ENCODE measurements at regions not wholly inside any gene's neighbourhood (a gene's known extent, or its start where the extent isn't known, plus 50 kb on each side); places are given as distances from the start of the nearest gene placed in this dataset.

GRCh38 chr2:15092181-15092580, 459.7 kb downstream of the LRATD1 start:
- TF ChIP-seq CTCF (IDR thresholded peaks at IDR 0.05; ENCODE audit: unreplicated experiment), result no peak
- POLR2A ChIA-PET, result no interaction called here
- Mint-ChIP-seq H3K36me3 (ENCODE audit: insufficient read depth, unreplicated experiment) (no peaks in the 10 kb centered on the region), H3K4me1 (ENCODE audit: insufficient read depth, unreplicated experiment) (no peaks in the 10 kb centered on the region), H3K4me3 (ENCODE audit: unreplicated experiment) (no peak overlapping the region), H3K9me3 (ENCODE audit: unreplicated experiment) (no peaks in the 10 kb centered on the region), H3K27ac (ENCODE audit: low read depth, unreplicated experiment) (no peak overlapping the region), H3K27me3 (ENCODE audit: insufficient read depth, unreplicated experiment) (no peaks in the 10 kb centered on the region)
- intact Hi-C loops (cut with micrococcal nuclease), result no loop called here
- no TSS peak for BruUV-seq (replicated peaks)
- CTCF ChIA-PET, result interaction anchor here (0.6 to 1.2 kb wide), 2 partner anchors 11 to 675 kb away, joined by 3 to 4 read pairs; no protein-coding TSS in a partner anchor
- no peak for DNase-seq (ENCODE audit: unreplicated experiment)

GRCh38 chr2:15092691-15093090, 460.2 kb downstream of the LRATD1 start:
- Mint-ChIP-seq H3K4me1 (ENCODE audit: insufficient read depth, unreplicated experiment) (no peaks in the 10 kb centered on the region), H3K9me3 (ENCODE audit: unreplicated experiment) (no peaks in the 10 kb centered on the region), H3K27ac (ENCODE audit: low read depth, unreplicated experiment) (no peak overlapping the region), H3K4me3 (ENCODE audit: unreplicated experiment) (no peak overlapping the region), H3K36me3 (ENCODE audit: insufficient read depth, unreplicated experiment) (no peaks in the 10 kb centered on the region), H3K27me3 (ENCODE audit: insufficient read depth, unreplicated experiment) (no peaks in the 10 kb centered on the region)
- peak; percentile 36 for DNase-seq (ENCODE audit: unreplicated experiment)
- no TSS peak for BruUV-seq (replicated peaks)
- intact Hi-C loops (cut with micrococcal nuclease), result no loop called here
- TF ChIP-seq CTCF (IDR thresholded peaks at IDR 0.05; ENCODE audit: unreplicated experiment), result no peak
- ChIA-PET POLR2A (no interaction called here), CTCF (interaction anchor here (0.6 to 0.7 kb wide), 3 partner anchors 25 to 675 kb away, joined by 3 read pairs; no protein-coding TSS in a partner anchor)

GRCh38 chr2:15094161-15094560, 461.6 kb downstream of the LRATD1 start:
- CTCF ChIA-PET, result no interaction called here
- no peaks in the 10 kb centered on the region for H3K36me3 Mint-ChIP-seq (ENCODE audit: insufficient read depth, unreplicated experiment)
- POLR2A ChIA-PET, result no interaction called here
- no TSS peak for BruUV-seq (replicated peaks)
- intact Hi-C loops (cut with micrococcal nuclease), result no loop called here
- H3K27ac Mint-ChIP-seq (ENCODE audit: low read depth, unreplicated experiment), result no peak overlapping the region
- no peak overlapping the region for H3K4me3 Mint-ChIP-seq (ENCODE audit: unreplicated experiment)
- no peaks in the 10 kb centered on the region for H3K27me3 Mint-ChIP-seq (ENCODE audit: insufficient read depth, unreplicated experiment)
- DNase-seq (ENCODE audit: unreplicated experiment), result no peak
- H3K9me3 Mint-ChIP-seq (ENCODE audit: unreplicated experiment), result no peaks in the 10 kb centered on the region
- TF ChIP-seq CTCF (IDR thresholded peaks at IDR 0.05; ENCODE audit: unreplicated experiment), result no peak
- no peaks in the 10 kb centered on the region for H3K4me1 Mint-ChIP-seq (ENCODE audit: insufficient read depth, unreplicated experiment)

GRCh38 chr2:15096873-15097272, 464.3 kb downstream of the NBAS start:
- ChIA-PET CTCF (no interaction called here), POLR2A (no interaction called here)
- Mint-ChIP-seq H3K4me3 (ENCODE audit: unreplicated experiment) (no peak overlapping the region), H3K9me3 (ENCODE audit: unreplicated experiment) (no peaks in the 10 kb centered on the region), H3K36me3 (ENCODE audit: insufficient read depth, unreplicated experiment) (no peaks in the 10 kb centered on the region), H3K27ac (ENCODE audit: low read depth, unreplicated experiment) (no peak overlapping the region), H3K27me3 (ENCODE audit: insufficient read depth, unreplicated experiment) (no peaks in the 10 kb centered on the region), H3K4me1 (ENCODE audit: insufficient read depth, unreplicated experiment) (no peaks in the 10 kb centered on the region)
- BruUV-seq (replicated peaks), result no TSS peak
- DNase-seq (ENCODE audit: unreplicated experiment), result no peak
- intact Hi-C loops (cut with micrococcal nuclease), result no loop called here
- no peak for TF ChIP-seq CTCF (IDR thresholded peaks at IDR 0.05; ENCODE audit: unreplicated experiment)
